ENCODE measurements at regions not wholly inside any gene's neighbourhood (a gene's known extent, or its start where the extent isn't known, plus 50 kb on each side); places are given as distances from the start of the nearest gene placed in this dataset.
"Not testable (repeated sequence)": the region's sequence is repeated elsewhere in the genome, so short reads cannot be mapped to it uniquely, and the experiment has no call there.

- Mint-ChIP-seq H3K36me3 (ENCODE audit: low read depth) (no peaks in the 10 kb centered on the region), H3K27me3 (no peaks in the 10 kb centered on the region), H3K4me1 (no peaks in the 10 kb centered on the region), H3K4me3 (no peak overlapping the region), H3K9me3 (no peaks in the 10 kb centered on the region), H3K27ac (no peak overlapping the region)
- ATAC-seq: no peak
- DNase-seq: no peak
Observed at GRCh38 chr3:3303636-3304035, 124.1 kb upstream of the CRBN start.

- Mint-ChIP-seq H3K4me1 (no peaks in the 10 kb centered on the region), H3K27me3 (no peaks in the 10 kb centered on the region), H3K27ac (no peak overlapping the region), H3K9me3 (no peaks in the 10 kb centered on the region), H3K4me3 (no peak overlapping the region), H3K36me3 (ENCODE audit: low read depth) (no peaks in the 10 kb centered on the region)
- no peak for DNase-seq
- no peak for ATAC-seq
Observed at GRCh38 chr3:3302964-3303363, 123.5 kb upstream of the CRBN start.

- no peaks in the 10 kb centered on the region for H3K36me3 Mint-ChIP-seq (ENCODE audit: low read depth)
- H3K4me1 Mint-ChIP-seq: peaks cover 10% of the 10 kb centered on the region
- ATAC-seq: no peak
- H3K27me3 Mint-ChIP-seq: no peaks in the 10 kb centered on the region
- no peak overlapping the region for H3K4me3 Mint-ChIP-seq
- DNase-seq: no peak
- no peak overlapping the region for H3K27ac Mint-ChIP-seq
- no peaks in the 10 kb centered on the region for H3K9me3 Mint-ChIP-seq
Observed at GRCh38 chr3:3301476-3301875, 122.0 kb upstream of the CRBN start.

GRCh38 chr3:3296979-3297381, 117.5 kb upstream of the CRBN start:
- H3K9me3 Mint-ChIP-seq: peaks cover 17% of the 10 kb centered on the region
- peak overlapping the region; percentile 30 for H3K4me3 Mint-ChIP-seq
- H3K27ac Mint-ChIP-seq: no peak overlapping the region
- no peak for DNase-seq
- ATAC-seq: no peak
- peaks cover 17% of the 10 kb centered on the region for H3K4me1 Mint-ChIP-seq
- H3K27me3 Mint-ChIP-seq: no peaks in the 10 kb centered on the region
- no peaks in the 10 kb centered on the region for H3K36me3 Mint-ChIP-seq (ENCODE audit: low read depth)

GRCh38 chr3:3295586-3295985, 116.1 kb upstream of the CRBN start:
- H3K27ac Mint-ChIP-seq: no peak overlapping the region
- H3K27me3 Mint-ChIP-seq: no peaks in the 10 kb centered on the region
- H3K36me3 Mint-ChIP-seq (ENCODE audit: low read depth): no peaks in the 10 kb centered on the region
- peaks cover 19% of the 10 kb centered on the region for H3K9me3 Mint-ChIP-seq
- peaks cover 17% of the 10 kb centered on the region for H3K4me1 Mint-ChIP-seq
- no peak overlapping the region for H3K4me3 Mint-ChIP-seq
- ATAC-seq: no peak
- DNase-seq: no peak

GRCh38 chr3:3291756-3292283, 112.3 kb upstream of the CRBN start:
- not testable (repeated sequence) for H3K36me3 Mint-ChIP-seq (ENCODE audit: low read depth); H3K27ac Mint-ChIP-seq; ATAC-seq; H3K27me3 Mint-ChIP-seq; H3K4me3 Mint-ChIP-seq; DNase-seq
- Mint-ChIP-seq H3K9me3 (peaks cover 19% of the 10 kb centered on the region), H3K4me1 (peaks cover 10% of the 10 kb centered on the region)

- no peak for ATAC-seq
- Mint-ChIP-seq H3K4me1 (no peaks in the 10 kb centered on the region), H3K27ac (no peak overlapping the region), H3K27me3 (no peaks in the 10 kb centered on the region), H3K9me3 (peaks cover 5% of the 10 kb centered on the region), H3K4me3 (no peak overlapping the region), H3K36me3 (ENCODE audit: low read depth) (no peaks in the 10 kb centered on the region)
- no peak for DNase-seq
Observed at GRCh38 chr3:3288255-3288654, 108.8 kb upstream of the CRBN start.

GRCh38 chr3:3286014-3286413, 106.5 kb upstream of the CRBN start:
- Mint-ChIP-seq H3K4me3 (no peak overlapping the region), H3K9me3 (no peaks in the 10 kb centered on the region), H3K27me3 (no peaks in the 10 kb centered on the region), H3K36me3 (ENCODE audit: low read depth) (no peaks in the 10 kb centered on the region), H3K27ac (no peak overlapping the region), H3K4me1 (peaks cover 2% of the 10 kb centered on the region)
- DNase-seq (no peak), ATAC-seq (no peak)

GRCh38 chr3:3281024-3281423, 101.5 kb upstream of the CRBN start:
- Mint-ChIP-seq H3K4me1 (peaks cover 4% of the 10 kb centered on the region), H3K9me3 (no peaks in the 10 kb centered on the region), H3K27ac (no peak overlapping the region), H3K27me3 (no peaks in the 10 kb centered on the region), H3K4me3 (no peak overlapping the region), H3K36me3 (ENCODE audit: low read depth) (no peaks in the 10 kb centered on the region)
- ATAC-seq (no peak), DNase-seq (no peak)

- H3K4me3 Mint-ChIP-seq: no peak overlapping the region
- peaks cover 4% of the 10 kb centered on the region for H3K4me1 Mint-ChIP-seq
- H3K9me3 Mint-ChIP-seq: no peaks in the 10 kb centered on the region
- H3K36me3 Mint-ChIP-seq (ENCODE audit: low read depth): no peaks in the 10 kb centered on the region
- no peak overlapping the region for H3K27ac Mint-ChIP-seq
- DNase-seq (no peak), ATAC-seq (no peak)
- H3K27me3 Mint-ChIP-seq: no peaks in the 10 kb centered on the region
Observed at GRCh38 chr3:3280396-3280795, 100.9 kb upstream of the CRBN start.

GRCh38 chr3:3278073-3278472, 98.6 kb upstream of the CRBN start:
- H3K27me3 Mint-ChIP-seq: no peaks in the 10 kb centered on the region
- H3K4me1 Mint-ChIP-seq: peaks cover 4% of the 10 kb centered on the region
- H3K4me3 Mint-ChIP-seq: no peak overlapping the region
- DNase-seq: no peak
- H3K9me3 Mint-ChIP-seq: no peaks in the 10 kb centered on the region
- no peak for ATAC-seq
- H3K36me3 Mint-ChIP-seq (ENCODE audit: low read depth): no peaks in the 10 kb centered on the region
- H3K27ac Mint-ChIP-seq: no peak overlapping the region

- H3K9me3 Mint-ChIP-seq: no peaks in the 10 kb centered on the region
- H3K27ac Mint-ChIP-seq: no peak overlapping the region
- H3K27me3 Mint-ChIP-seq: no peaks in the 10 kb centered on the region
- no peak for ATAC-seq
- no peak overlapping the region for H3K4me3 Mint-ChIP-seq
- no peaks in the 10 kb centered on the region for H3K36me3 Mint-ChIP-seq (ENCODE audit: low read depth)
- H3K4me1 Mint-ChIP-seq: peaks cover 4% of the 10 kb centered on the region
- no peak for DNase-seq
Observed at GRCh38 chr3:3276630-3277029, 97.1 kb upstream of the CRBN start.

- ATAC-seq (no peak), DNase-seq (no peak)
- Mint-ChIP-seq H3K4me3 (no peak overlapping the region), H3K27me3 (peaks cover 9% of the 10 kb centered on the region), H3K4me1 (peaks cover 2% of the 10 kb centered on the region), H3K27ac (no peak overlapping the region), H3K36me3 (ENCODE audit: low read depth) (no peaks in the 10 kb centered on the region), H3K9me3 (no peaks in the 10 kb centered on the region)
Observed at GRCh38 chr3:3264796-3265195, 85.3 kb upstream of the CRBN start.

- Mint-ChIP-seq H3K36me3 (ENCODE audit: low read depth) (no peaks in the 10 kb centered on the region), H3K4me1 (peaks cover 2% of the 10 kb centered on the region), H3K27ac (no peak overlapping the region), H3K9me3 (no peaks in the 10 kb centered on the region), H3K27me3 (no peaks in the 10 kb centered on the region), H3K4me3 (no peak overlapping the region)
- DNase-seq (no peak), ATAC-seq (peak; percentile 36)
Observed at GRCh38 chr3:3260870-3261269, 81.4 kb upstream of the CRBN start.

- no peak overlapping the region for H3K4me3 Mint-ChIP-seq
- no peaks in the 10 kb centered on the region for H3K27me3 Mint-ChIP-seq
- no peaks in the 10 kb centered on the region for H3K36me3 Mint-ChIP-seq (ENCODE audit: low read depth)
- no peak overlapping the region for H3K27ac Mint-ChIP-seq
- DNase-seq (no peak), ATAC-seq (no peak)
- peaks cover 2% of the 10 kb centered on the region for H3K4me1 Mint-ChIP-seq
- H3K9me3 Mint-ChIP-seq: no peaks in the 10 kb centered on the region
Observed at GRCh38 chr3:3259181-3259580, 79.7 kb upstream of the CRBN start.

GRCh38 chr3:3258281-3258680, 78.8 kb upstream of the CRBN start:
- Mint-ChIP-seq H3K27ac (no peak overlapping the region), H3K9me3 (no peaks in the 10 kb centered on the region), H3K4me3 (no peak overlapping the region), H3K27me3 (no peaks in the 10 kb centered on the region), H3K36me3 (ENCODE audit: low read depth) (no peaks in the 10 kb centered on the region), H3K4me1 (peaks cover 2% of the 10 kb centered on the region)
- DNase-seq: no peak
- no peak for ATAC-seq

All from activated naive CD8-positive, alpha-beta T cell treated with anti-CD3 and anti-CD28 coated beads, Interleukin-2, amount 50 U/mL, for 24 hours (primary cell).